GM12878 (cell line): ENCODE measurements at regions not wholly inside any gene's neighbourhood (a gene's known extent, or its start where the extent isn't known, plus 50 kb on each side); places are given as distances from the start of the nearest gene placed in this dataset.

ENCODE experiments used
- ATAC-seq: fragments of 200-7000 bp; cut with Tn5 transposase; 3 replicates; pipeline ENCODE4 v1.9.1; 2020; ENCODE audit warnings: mild to moderate bottlenecking, moderate library complexity
- BruUV-seq: library from RNA; stranded (reverse); fragments of 400-500 nt; replicated peaks from 2 replicates; lab custom pipeline; 2021; lab: Mats Ljungman, UMichigan
- CTCF ChIA-PET: fragments of 300-600 bp; sonication (Branson Sonifier 250); formaldehyde crosslinking; extraction: SDS; loops from one replicate; lab custom pipeline; 2021; ENCODE audit warnings: inconsistent platforms; lab: Yijun Ruan, JAX
- POLR2A ChIA-PET: fragments of 350-600 bp; formaldehyde crosslinking; extraction: SDS; loops from one replicate; lab custom pipeline; 2021; ENCODE audit warnings: inconsistent platforms; lab: Charles Lee
- RAD21 ChIA-PET: fragments of 300-600 bp; sonication (Branson Sonifier 250); formaldehyde crosslinking; loops from one replicate; lab custom pipeline; 2023; ENCODE audit warnings: antibody characterized with exemption; ENCODE audit not compliant: unreplicated experiment; lab: Charles Lee
- SMC1A ChIA-PET: fragments of 300-600 bp; sonication (Branson Sonifier 250); formaldehyde crosslinking; loops from one replicate; lab custom pipeline; 2023; ENCODE audit not compliant: unreplicated experiment, uncharacterized antibody; lab: Charles Lee
- DNase-seq: peaks from one replicate; pipeline ENCODE4 v3.0.0-alpha.2; 2011; ENCODE audit warnings: low read depth, low spot score
- FAIRE-seq: peaks from 3 replicates; lab custom pipeline; 2011; peaks lifted over from hg19 to GRCh38; lab: Jason Lieb, UNC
- H2AFZ ChIP-seq: 2 replicates; pipeline ENCODE4 v1.6.0; 2011; ENCODE audit warnings: low read depth, low read length, control low read depth; ENCODE audit not compliant: control insufficient read depth
- H3K27ac ChIP-seq: 2 replicates; pipeline ENCODE4 v1.5.1; 2011; ENCODE audit warnings: control low read depth; ENCODE audit not compliant: control insufficient read depth, insufficient read depth
- H3K27me3 ChIP-seq, 2 experiments: replicated peaks in 1 of 2; 2 replicates each; pipeline versions ENCODE4 v1.6.0 to v1.6.1; 2011; ENCODE audit warnings: low read length in 1 of 2; ENCODE audit not compliant: control insufficient read depth in 2 of 2, insufficient read depth in 2 of 2
- H3K36me3 ChIP-seq, 2 experiments: 2 replicates each; pipeline ENCODE4 v1.5.1; 2011; ENCODE audit warnings: low read length in 1 of 2; ENCODE audit not compliant: control insufficient read depth in 2 of 2, insufficient read depth in 2 of 2
- H3K4me1 ChIP-seq: 2 replicates; pipeline ENCODE4 v1.6.1; 2011; ENCODE audit warnings: mild to moderate bottlenecking, low read length, moderate library complexity, mixed read lengths; ENCODE audit not compliant: control insufficient read depth, insufficient read depth
- H3K4me2 ChIP-seq: 2 replicates; pipeline ENCODE4 v1.6.0; 2011; ENCODE audit warnings: control low read depth; ENCODE audit not compliant: control insufficient read depth, insufficient read depth
- H3K4me3 ChIP-seq: fragments of 200-600 bp; sonication (generic); 2 replicates; pipeline ENCODE4 v1.5.1; 2016
- H3K79me2 ChIP-seq: 2 replicates; pipeline ENCODE4 v1.6.0; 2011; ENCODE audit warnings: low read length; ENCODE audit not compliant: control insufficient read depth, insufficient read depth
- H3K9ac ChIP-seq: 2 replicates; pipeline ENCODE4 v1.8.0; 2011; ENCODE audit warnings: low read length, control low read depth, mixed read lengths; ENCODE audit not compliant: control insufficient read depth, insufficient read depth
- H3K9me3 ChIP-seq: replicated peaks from 3 replicates; pipeline ENCODE4 v1.5.1; 2011; ENCODE audit warnings: mild to moderate bottlenecking, low read length; ENCODE audit not compliant: control insufficient read depth, insufficient read depth
- H4K20me1 ChIP-seq: 2 replicates; pipeline ENCODE4 v1.6.0; 2011; ENCODE audit not compliant: control insufficient read depth, insufficient read depth
- BHLHE40 ChIP-seq, 2 experiments: fragments of 450-650 bp in 1 of 2; IDR thresholded peaks; 2 replicates each; pipeline ENCODE4 v1.6.1; 2011 to 2017; ENCODE audit warnings: low read depth in 2 of 2, borderline replicate concordance in 1 of 2, improper control_type of control experiment in 1 of 2, low read length in 1 of 2, mild to moderate bottlenecking in 1 of 2
- CEBPB ChIP-seq, 2 experiments: fragments of 150-350 bp in 1 of 2; IDR thresholded peaks; 2 replicates each; pipeline ENCODE4 v1.6.1; 2012 to 2014; ENCODE audit warnings: low read depth in 2 of 2, low read length in 2 of 2, borderline replicate concordance in 1 of 2, inconsistent platforms in 1 of 2
- CHD2 ChIP-seq: IDR thresholded peaks from 2 replicates; pipeline ENCODE4 v1.6.1; 2011; ENCODE audit warnings: low read depth, low read length, improper control_type of control experiment, borderline replicate concordance
- HCFC1 ChIP-seq: fragments of 150-350 bp; IDR thresholded peaks from 2 replicates; pipeline ENCODE4 v1.6.1; 2014; ENCODE audit warnings: low read length
- NR2F1 ChIP-seq: fragments of 450-650 bp; conservative IDR thresholded peaks from 2 replicates; pipeline ENCODE4 v1.6.1; 2017; ENCODE audit warnings: mild to moderate bottlenecking
- RB1 ChIP-seq: fragments of 450-650 bp; formaldehyde crosslinking; IDR thresholded peaks from 2 replicates; pipeline ENCODE4 v1.6.1; 2017; ENCODE audit warnings: mild to moderate bottlenecking, borderline replicate concordance
- YBX1 ChIP-seq: fragments of 450-650 bp; IDR thresholded peaks from 2 replicates; pipeline ENCODE4 v1.6.1; 2016; ENCODE audit warnings: antibody characterized with exemption
- WGBS: methylation state at CpG from one replicate; pipeline ENCODE4 v1.1.6; 2016; ENCODE audit warnings: low lambda C conversion rate; ENCODE audit not compliant: insufficient replicate concordance, insufficient coverage; ENCODE audit errors: missing lambda C conversion rate; 5-methylcytosine and 5-hydroxymethylcytosine counted together
- in situ Hi-C: fragments of 300-500 bp; cut with MboI; formaldehyde crosslinking; loops from 9 replicates; pipeline ENCODE4 v1.14.3; 2018; ENCODE audit warnings: mixed read lengths
- intact Hi-C: fragments of 100-400 bp; cut with micrococcal nuclease; formaldehyde crosslinking; loops from one replicate; pipeline ENCODE4 v1.14.2; 2022; ENCODE audit not compliant: unreplicated experiment
- TF ChIP-seq, protein P1 (sequence below): fragments of 450-650 bp; IDR thresholded peaks from 2 replicates; pipeline ENCODE4 v1.6.1; 2017; ENCODE audit warnings: antibody characterized with exemption, mild to moderate bottlenecking, moderate library complexity
- TF ChIP-seq, protein P2 (sequence below): fragments of 450-650 bp; IDR thresholded peaks from 2 replicates; pipeline ENCODE4 v1.6.1; 2017; ENCODE audit warnings: borderline replicate concordance
- TF ChIP-seq, protein P3 (sequence below): fragments of 450-650 bp; conservative IDR thresholded peaks from 2 replicates; pipeline ENCODE4 v1.6.1; 2017; ENCODE audit warnings: mild to moderate bottlenecking, moderate library complexity
- TF ChIP-seq, protein P4 (sequence below): IDR thresholded peaks from 2 replicates; pipeline ENCODE4 v1.6.1; 2012; ENCODE audit warnings: mild to moderate bottlenecking, low read depth, low read length
- TF ChIP-seq, protein P5 (sequence below): fragments of 450-650 bp; IDR thresholded peaks from 2 replicates; pipeline ENCODE4 v1.6.1; 2016; ENCODE audit warnings: mild to moderate bottlenecking

DNA sequence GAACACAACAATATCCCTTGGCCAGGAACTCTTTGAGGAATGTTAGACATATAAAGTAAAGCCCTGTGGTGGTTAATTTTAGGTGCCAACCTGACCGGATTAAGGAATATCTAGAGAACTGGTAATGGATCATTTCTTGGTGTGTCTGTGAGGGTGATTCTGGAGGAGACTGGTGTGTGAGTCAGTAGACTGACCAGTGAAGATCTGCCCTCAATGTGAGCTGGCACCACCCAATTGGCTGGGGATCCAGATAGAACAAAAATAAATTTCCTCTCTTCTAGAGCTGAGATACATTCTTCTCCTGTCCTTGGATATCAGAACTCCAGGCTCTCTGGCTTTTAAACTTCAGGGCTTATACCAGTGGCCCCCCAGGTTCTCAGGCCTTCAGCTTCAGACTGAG lies 56.2 kb upstream of the TNPO1 start:
- Histone ChIP-seq H3K9me3 (no peaks in the 10 kb centered on the region), H3K27ac (no peak overlapping the region), H2AFZ (no peak overlapping the region), H3K4me2 (no peak overlapping the region), H3K4me1 (no peaks in the 10 kb centered on the region), H3K79me2 (no peaks in the 10 kb centered on the region), H3K27me3 (no peaks in the 10 kb centered on the region), H3K4me3 (no peak overlapping the region), H3K36me3 (no peaks in the 10 kb centered on the region), H3K9ac (no peak overlapping the region), H4K20me1 (no peaks in the 10 kb centered on the region)
- WGBS: 0% methylated on average over 1 of the region's 1 CpG
- DNase-seq (no peak), ATAC-seq (no peak), FAIRE-seq (no peak)
- BruUV-seq: no TSS peak
- intact Hi-C loops (no loop called here), in situ Hi-C loops (no loop called here)
- TF ChIP-seq, protein P1, sequence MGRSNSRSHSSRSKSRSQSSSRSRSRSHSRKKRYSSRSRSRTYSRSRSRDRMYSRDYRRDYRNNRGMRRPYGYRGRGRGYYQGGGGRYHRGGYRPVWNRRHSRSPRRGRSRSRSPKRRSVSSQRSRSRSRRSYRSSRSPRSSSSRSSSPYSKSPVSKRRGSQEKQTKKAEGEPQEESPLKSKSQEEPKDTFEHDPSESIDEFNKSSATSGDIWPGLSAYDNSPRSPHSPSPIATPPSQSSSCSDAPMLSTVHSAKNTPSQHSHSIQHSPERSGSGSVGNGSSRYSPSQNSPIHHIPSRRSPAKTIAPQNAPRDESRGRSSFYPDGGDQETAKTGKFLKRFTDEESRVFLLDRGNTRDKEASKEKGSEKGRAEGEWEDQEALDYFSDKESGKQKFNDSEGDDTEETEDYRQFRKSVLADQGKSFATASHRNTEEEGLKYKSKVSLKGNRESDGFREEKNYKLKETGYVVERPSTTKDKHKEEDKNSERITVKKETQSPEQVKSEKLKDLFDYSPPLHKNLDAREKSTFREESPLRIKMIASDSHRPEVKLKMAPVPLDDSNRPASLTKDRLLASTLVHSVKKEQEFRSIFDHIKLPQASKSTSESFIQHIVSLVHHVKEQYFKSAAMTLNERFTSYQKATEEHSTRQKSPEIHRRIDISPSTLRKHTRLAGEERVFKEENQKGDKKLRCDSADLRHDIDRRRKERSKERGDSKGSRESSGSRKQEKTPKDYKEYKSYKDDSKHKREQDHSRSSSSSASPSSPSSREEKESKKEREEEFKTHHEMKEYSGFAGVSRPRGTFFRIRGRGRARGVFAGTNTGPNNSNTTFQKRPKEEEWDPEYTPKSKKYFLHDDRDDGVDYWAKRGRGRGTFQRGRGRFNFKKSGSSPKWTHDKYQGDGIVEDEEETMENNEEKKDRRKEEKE: no peak
- no peak for TF ChIP-seq CHD2
- TF ChIP-seq NR2F1: no peak
- TF ChIP-seq CEBPB (IDR thresholded peaks at IDR 0.05; ENCODE audit: borderline replicate concordance in 1 of 2, low read depth in 2 of 2, low read length in 2 of 2): no peak
- TF ChIP-seq, protein P2, sequence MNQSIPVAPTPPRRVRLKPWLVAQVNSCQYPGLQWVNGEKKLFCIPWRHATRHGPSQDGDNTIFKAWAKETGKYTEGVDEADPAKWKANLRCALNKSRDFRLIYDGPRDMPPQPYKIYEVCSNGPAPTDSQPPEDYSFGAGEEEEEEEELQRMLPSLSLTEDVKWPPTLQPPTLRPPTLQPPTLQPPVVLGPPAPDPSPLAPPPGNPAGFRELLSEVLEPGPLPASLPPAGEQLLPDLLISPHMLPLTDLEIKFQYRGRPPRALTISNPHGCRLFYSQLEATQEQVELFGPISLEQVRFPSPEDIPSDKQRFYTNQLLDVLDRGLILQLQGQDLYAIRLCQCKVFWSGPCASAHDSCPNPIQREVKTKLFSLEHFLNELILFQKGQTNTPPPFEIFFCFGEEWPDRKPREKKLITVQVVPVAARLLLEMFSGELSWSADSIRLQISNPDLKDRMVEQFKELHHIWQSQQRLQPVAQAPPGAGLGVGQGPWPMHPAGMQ: no peak
- no peak for TF ChIP-seq YBX1
- no peak for TF ChIP-seq BHLHE40 (IDR thresholded peaks at IDR 0.05; ENCODE audit: borderline replicate concordance in 1 of 2, low read depth in 2 of 2, low read length in 1 of 2)
- no peak for TF ChIP-seq HCFC1
- TF ChIP-seq, protein P3, sequence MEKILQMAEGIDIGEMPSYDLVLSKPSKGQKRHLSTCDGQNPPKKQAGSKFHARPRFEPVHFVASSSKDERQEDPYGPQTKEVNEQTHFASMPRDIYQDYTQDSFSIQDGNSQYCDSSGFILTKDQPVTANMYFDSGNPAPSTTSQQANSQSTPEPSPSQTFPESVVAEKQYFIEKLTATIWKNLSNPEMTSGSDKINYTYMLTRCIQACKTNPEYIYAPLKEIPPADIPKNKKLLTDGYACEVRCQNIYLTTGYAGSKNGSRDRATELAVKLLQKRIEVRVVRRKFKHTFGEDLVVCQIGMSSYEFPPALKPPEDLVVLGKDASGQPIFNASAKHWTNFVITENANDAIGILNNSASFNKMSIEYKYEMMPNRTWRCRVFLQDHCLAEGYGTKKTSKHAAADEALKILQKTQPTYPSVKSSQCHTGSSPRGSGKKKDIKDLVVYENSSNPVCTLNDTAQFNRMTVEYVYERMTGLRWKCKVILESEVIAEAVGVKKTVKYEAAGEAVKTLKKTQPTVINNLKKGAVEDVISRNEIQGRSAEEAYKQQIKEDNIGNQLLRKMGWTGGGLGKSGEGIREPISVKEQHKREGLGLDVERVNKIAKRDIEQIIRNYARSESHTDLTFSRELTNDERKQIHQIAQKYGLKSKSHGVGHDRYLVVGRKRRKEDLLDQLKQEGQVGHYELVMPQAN: no peak
- TF ChIP-seq, protein P4, sequence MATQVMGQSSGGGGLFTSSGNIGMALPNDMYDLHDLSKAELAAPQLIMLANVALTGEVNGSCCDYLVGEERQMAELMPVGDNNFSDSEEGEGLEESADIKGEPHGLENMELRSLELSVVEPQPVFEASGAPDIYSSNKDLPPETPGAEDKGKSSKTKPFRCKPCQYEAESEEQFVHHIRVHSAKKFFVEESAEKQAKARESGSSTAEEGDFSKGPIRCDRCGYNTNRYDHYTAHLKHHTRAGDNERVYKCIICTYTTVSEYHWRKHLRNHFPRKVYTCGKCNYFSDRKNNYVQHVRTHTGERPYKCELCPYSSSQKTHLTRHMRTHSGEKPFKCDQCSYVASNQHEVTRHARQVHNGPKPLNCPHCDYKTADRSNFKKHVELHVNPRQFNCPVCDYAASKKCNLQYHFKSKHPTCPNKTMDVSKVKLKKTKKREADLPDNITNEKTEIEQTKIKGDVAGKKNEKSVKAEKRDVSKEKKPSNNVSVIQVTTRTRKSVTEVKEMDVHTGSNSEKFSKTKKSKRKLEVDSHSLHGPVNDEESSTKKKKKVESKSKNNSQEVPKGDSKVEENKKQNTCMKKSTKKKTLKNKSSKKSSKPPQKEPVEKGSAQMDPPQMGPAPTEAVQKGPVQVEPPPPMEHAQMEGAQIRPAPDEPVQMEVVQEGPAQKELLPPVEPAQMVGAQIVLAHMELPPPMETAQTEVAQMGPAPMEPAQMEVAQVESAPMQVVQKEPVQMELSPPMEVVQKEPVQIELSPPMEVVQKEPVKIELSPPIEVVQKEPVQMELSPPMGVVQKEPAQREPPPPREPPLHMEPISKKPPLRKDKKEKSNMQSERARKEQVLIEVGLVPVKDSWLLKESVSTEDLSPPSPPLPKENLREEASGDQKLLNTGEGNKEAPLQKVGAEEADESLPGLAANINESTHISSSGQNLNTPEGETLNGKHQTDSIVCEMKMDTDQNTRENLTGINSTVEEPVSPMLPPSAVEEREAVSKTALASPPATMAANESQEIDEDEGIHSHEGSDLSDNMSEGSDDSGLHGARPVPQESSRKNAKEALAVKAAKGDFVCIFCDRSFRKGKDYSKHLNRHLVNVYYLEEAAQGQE: no peak
- TF ChIP-seq, protein P5, sequence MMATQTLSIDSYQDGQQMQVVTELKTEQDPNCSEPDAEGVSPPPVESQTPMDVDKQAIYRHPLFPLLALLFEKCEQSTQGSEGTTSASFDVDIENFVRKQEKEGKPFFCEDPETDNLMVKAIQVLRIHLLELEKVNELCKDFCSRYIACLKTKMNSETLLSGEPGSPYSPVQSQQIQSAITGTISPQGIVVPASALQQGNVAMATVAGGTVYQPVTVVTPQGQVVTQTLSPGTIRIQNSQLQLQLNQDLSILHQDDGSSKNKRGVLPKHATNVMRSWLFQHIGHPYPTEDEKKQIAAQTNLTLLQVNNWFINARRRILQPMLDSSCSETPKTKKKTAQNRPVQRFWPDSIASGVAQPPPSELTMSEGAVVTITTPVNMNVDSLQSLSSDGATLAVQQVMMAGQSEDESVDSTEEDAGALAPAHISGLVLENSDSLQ: no peak
- no peak for TF ChIP-seq RB1
- POLR2A ChIA-PET: no interaction called here
- RAD21 ChIA-PET: no interaction called here
- SMC1A ChIA-PET: no interaction called here
- CTCF ChIA-PET: no interaction called here
